Vagina (tissue), 2 donors: ENCODE measurements at regions not wholly inside any gene's neighbourhood (a gene's known extent, or its start where the extent isn't known, plus 50 kb on each side); places are given as distances from the start of the nearest gene placed in this dataset.

Experiments
- POLR2A ChIP-seq, 2 donors: fragments of 450-650 bp; IDR thresholded peaks; one replicate each; pipeline ENCODE4 v1.6.1; 2017; ENCODE audit warnings: antibody characterized with exemption in 2 of 2, mild to moderate bottlenecking in 2 of 2, moderate library complexity in 2 of 2
- POLR2AphosphoS5 ChIP-seq, 2 donors: sonication (generic); formaldehyde crosslinking; IDR thresholded peaks; one replicate each; pipeline ENCODE4 v1.9.0; 2017; ENCODE audit warnings: antibody characterized with exemption in 2 of 2, mild to moderate bottlenecking in 2 of 2, low read depth in 1 of 2; ENCODE audit not compliant: insufficient read depth in 1 of 2
- TF ChIP-seq, protein P1 (sequence below), 3 experiments: fragments of 450-650 bp in 2 of 3; fragments of 200-600 bp in 1 of 3; sonication (generic) in 1 of 3; IDR thresholded peaks; one replicate each; pipeline ENCODE4 v1.5.1; 2017 to 2019; ENCODE audit warnings: antibody characterized with exemption in 3 of 3, mild to moderate bottlenecking in 2 of 3, moderate library complexity in 2 of 3

DNA sequence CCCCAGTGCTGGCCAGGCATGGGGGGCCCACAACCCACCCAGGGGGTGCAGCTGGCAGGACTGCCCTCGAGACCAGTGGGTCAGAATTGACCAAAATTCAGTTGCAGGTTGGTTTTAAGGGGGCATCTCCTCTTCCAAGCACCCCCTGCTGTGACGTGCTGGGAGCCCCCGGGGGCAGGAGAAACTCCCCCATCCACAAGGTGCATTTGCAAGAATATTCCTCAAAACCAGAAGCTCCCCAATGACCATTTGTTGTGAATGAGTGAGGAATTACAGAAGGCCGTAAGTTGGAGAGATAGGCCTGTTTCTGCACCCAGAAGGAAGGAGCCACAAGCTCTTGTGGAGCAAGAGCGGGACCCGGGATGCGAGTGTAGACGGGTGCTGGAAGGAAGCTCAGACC is 414.5 kb downstream of the BRD1 start:
- no peak for TF ChIP-seq POLR2A (IDR thresholded peaks at IDR 0.05)
- TF ChIP-seq POLR2AphosphoS5 (IDR thresholded peaks at IDR 0.05; ENCODE audit: insufficient read depth in 1 of 2, low read depth in 1 of 2), result no peak
- TF ChIP-seq, protein P1, sequence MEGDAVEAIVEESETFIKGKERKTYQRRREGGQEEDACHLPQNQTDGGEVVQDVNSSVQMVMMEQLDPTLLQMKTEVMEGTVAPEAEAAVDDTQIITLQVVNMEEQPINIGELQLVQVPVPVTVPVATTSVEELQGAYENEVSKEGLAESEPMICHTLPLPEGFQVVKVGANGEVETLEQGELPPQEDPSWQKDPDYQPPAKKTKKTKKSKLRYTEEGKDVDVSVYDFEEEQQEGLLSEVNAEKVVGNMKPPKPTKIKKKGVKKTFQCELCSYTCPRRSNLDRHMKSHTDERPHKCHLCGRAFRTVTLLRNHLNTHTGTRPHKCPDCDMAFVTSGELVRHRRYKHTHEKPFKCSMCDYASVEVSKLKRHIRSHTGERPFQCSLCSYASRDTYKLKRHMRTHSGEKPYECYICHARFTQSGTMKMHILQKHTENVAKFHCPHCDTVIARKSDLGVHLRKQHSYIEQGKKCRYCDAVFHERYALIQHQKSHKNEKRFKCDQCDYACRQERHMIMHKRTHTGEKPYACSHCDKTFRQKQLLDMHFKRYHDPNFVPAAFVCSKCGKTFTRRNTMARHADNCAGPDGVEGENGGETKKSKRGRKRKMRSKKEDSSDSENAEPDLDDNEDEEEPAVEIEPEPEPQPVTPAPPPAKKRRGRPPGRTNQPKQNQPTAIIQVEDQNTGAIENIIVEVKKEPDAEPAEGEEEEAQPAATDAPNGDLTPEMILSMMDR (IDR thresholded peaks at IDR 0.05), result no peak
